HG03575 (cell line): ENCODE measurements at regions not wholly inside any gene's neighbourhood (a gene's known extent, or its start where the extent isn't known, plus 50 kb on each side); places are given as distances from the start of the nearest gene placed in this dataset.
"Not testable (repeated sequence)": the region's sequence is repeated elsewhere in the genome, so short reads cannot be mapped to it uniquely, and the experiment has no call there.

ENCODE experiments used
- ATAC-seq: cut with Tn5 transposase; IDR thresholded peaks from one replicate; pipeline ENCODE4 v1.9.1; 2021; ENCODE audit not compliant: unreplicated experiment, insufficient number of reproducible peaks, low FRiP score; ENCODE audit errors: extremely low read depth

DNA sequence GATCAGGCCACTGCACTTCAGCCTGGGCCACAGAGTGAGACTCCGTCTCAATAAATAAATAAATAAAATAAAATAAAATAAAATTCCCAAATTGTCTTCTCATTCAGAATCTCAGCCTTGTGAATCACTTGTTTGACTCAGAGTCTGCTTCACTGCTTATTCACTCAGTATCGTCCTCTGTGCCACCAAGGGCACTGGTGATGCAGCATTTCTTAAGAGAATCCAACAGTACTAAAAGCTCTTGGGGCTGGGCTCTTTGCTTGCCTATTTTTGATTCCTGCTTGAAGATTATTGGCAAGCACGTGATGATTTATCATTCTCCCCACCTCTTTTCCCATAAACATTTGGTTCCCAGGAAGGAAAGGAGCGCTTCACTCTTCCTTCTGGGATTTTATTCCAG is 54.8 kb upstream of the HMGB1 start:
- ATAC-seq: no peak

DNA sequence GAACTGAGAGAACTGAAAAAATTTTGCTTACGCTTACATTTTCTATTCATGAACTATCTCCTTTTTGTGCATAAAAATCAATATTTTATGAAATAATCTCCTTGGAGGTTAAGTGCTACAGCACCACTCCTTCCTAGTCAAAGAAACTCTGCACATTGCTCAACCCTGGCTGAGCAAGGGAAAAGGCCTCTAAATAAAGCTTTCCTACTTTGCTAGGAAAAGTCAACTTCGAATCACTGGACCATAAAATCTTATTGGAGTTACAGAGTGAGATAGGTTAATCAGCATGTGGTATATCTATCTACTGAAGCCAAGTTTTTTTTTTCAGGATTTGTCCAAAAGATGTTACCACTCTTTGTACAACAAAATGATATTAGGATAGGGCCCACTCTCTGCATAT is 57.5 kb upstream of the HMGB1 start:
- ATAC-seq: no peak

DNA sequence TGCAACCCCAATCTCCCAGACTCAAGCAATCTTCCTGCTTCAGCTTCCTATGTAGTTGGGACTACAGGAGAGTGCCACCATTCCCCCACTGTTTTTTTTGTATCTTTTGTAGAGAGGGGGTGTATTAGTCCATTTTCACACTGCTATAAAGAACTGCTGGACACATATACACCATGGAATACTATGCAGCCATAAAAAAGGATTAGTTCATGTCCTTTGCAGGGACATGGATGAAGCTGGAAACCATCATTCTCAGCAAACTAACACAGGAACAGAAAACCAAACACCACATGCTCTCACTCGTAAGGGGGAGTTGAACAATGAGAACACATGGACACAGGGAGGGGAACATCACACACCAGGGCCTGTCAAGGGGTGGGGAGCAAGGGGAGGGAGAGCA is 58.1 kb upstream of the HMGB1 start:
- not testable (repeated sequence) for ATAC-seq

DNA sequence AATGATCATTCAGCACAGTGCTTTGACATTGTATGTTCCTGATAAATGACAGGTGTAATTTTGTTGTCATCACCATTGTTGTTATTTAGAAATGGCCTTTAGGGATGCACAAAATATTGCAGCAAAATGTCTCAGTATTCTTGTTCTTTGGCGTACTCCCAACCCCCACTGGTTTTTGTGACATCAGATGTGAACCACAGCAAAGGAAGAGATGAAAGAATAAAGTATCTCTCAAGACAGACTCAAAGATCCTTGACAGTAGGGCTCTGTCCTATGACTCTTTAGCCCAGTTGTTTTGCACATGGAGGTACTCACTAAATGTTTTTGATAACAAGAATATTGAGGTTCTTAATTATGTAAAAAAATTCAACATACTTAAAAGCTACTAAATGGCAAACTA is 59.5 kb upstream of the HMGB1 start:
- ATAC-seq: not testable (repeated sequence)

DNA sequence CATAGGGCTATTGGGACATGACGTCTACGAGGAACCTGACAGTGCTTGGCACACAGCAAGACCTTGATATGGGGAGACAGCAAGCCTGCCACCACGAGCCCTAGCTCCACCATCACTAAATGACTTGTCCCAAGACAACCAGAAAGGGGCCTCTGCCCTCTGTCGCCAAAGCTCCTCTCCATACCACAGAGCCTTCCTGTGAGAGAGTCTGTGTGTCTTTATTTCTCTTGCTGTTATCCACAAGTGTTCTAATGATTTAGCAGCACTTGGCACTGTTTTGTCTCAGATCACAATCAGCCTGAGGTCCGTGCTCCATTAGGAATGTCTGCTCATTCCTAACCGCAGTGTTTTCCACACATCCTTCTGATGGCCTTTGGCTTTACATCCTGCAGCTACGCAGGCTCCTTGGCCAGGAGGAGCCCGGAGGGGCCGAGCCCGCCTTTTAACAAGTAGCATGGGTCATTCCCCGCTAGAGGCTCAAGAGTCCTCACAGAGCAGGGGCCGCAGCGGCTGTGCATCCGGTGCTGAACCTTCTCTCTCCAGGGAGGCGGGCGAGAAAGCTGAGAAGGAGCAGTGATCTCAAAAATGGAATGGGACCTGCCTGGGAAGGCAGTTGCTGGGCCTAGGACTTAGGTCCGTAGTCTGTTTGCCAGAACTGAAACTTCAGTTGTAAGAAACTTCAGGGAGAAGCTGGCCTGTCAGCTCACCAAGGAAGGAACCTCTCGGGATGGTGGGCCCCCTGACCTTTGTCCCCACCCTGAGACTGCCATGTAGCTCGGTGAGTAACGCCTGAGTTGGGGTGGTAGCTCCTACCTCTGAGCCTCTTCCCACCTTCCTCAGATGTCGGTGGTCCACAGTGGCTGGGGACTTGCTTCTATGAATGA is 61.1 kb upstream of the HMGB1 start:
- no peak for ATAC-seq

DNA sequence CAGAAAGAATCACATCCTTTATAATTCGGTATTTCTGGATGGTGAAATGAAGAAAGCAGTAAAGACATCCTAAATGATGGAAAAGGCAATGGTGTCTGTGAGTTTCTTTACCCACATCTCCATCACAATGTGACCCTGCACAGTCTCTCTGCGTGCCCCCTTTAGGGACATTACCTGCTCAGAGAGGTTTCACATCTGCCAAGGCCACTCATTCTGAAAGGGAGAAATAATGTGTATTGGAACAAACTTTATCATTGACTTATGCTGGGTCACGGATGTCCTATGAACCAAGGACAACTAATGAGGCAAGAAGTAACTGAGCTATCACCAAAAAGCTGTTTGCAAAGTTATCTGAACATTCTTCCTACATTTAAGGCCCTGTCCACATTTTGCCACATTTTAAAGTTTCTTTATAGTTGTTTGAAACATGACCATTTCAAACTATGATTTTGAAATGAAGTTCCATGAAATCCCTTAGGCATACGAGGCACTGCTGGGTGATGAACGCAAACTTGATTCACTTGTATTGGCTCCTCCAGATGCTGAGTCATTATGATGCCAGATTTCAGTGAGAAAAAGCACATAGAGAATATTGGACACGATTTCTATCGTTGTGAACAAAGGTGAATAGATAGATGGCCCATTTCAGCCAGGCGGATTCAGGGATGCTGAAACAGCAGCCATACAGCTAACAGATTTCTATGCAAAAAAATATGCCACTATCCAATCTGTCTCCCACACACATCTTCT is 63.5 kb upstream of the HMGB1 start:
- peak; percentile 90 for ATAC-seq

DNA sequence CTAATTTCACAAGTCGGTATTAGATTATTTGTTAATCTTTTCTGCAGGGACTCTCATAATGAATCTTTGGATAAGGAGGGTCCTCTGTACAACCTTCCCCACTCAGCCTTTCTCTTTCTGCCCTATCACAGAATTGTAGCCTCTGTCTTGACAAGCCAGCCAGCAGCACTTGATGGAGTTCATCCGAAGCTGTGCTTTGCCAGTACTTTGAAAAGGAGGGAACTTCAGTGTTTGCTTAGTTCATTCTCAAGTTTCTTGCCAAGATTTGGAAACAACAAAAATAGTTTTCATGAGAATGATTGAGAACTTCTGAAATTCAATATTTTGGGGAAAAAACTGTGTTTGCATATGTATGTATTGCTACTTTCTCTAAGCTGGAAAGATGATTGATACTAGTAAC is 69.3 kb upstream of the HMGB1 start:
- no peak for ATAC-seq

DNA sequence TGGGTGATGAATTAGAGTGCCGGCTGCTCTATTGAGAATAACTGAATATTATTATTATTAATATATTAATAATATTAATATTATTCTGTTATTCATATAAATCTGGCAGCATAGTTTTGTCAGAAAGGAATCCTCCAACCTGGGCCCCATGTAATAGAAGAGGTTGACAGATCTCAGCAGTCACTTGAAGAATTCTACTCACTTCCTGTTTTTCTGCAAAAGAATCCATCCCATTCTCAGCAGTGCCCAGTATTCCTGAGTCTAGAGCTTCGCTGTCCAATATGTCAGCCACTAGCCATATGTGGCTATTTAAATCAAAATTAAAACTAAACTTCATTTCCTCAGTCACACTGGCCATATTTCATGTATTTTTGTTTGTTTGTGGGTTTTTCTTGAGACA is 72.4 kb upstream of the USPL1 start:
- ATAC-seq: no peak

DNA sequence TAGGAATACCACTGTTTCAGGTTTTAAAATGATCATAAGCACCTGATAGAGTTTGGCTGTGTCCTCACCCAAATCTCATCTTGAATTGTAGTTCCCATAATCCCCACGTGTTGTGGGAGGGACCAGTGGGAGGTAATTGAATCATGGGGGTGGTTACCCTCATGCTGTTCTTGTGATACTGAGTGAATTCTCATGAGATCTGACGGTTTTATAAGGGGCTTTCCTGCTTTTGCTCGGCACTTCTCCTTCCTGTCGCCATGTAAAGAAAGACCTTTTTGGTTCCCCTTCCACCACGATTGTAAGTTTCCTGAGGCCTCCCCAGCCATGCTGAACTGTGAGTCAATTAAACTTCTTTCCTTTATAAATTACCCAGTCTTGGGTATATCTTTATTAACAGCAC is 69.7 kb upstream of the USPL1 start:
- ATAC-seq: not testable (repeated sequence)

DNA sequence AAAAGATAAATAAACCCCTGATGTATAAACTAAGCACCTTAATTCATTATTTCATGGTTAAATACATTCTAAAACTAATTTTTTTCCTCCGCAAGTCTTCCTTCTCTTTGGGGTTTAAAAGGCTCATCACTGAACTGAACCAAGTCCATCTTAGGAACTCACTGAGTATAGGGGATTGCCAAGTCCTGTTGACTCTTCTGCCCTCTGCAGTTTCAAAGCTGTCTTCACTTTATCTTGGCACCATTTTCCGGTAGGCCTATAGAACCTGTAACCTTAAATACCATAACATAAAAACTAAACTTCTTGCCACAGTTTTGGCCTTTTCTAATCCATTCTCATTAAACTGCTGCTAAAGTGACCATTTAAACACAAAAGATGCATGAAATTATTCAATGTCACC is 66.5 kb upstream of the USPL1 start:
- ATAC-seq: no peak

DNA sequence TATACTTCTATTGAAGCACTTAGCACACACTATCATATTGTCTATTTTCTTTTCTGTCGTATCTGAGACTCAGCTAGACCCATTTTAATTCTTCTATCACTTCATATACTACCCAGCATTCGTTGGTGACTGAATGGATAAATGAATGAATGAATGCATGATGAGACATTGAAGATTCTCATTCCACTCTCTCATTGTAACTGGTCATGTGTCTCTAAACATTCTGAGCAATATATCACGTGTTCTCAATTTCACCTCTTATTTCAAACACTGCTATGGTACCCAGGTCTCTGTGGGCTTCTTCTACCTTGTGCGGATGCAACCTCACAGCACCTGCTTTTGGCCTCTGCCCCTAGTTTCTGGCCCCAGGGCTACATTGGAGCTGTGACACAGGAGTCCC is 65.2 kb upstream of the USPL1 start:
- no peak for ATAC-seq

DNA sequence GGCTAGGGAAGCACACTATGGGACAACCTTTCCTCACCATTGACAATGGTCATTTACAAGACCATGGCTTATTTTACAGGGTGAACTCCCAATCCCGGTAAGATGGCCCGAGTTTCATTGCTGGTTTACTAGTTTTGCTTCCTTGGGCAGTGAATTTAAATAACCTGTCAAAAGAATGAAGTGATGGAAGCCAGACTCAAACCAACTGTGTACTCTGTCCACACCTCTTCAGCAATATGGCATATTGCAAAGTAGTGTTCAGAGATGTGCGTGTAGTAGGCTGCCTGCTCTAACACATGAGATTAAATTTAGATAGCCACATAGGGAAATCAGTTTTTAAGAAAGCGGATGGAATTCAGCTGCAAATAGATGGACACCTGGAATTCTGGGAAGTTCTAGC is 58.4 kb upstream of the USPL1 start:
- ATAC-seq: no peak

DNA sequence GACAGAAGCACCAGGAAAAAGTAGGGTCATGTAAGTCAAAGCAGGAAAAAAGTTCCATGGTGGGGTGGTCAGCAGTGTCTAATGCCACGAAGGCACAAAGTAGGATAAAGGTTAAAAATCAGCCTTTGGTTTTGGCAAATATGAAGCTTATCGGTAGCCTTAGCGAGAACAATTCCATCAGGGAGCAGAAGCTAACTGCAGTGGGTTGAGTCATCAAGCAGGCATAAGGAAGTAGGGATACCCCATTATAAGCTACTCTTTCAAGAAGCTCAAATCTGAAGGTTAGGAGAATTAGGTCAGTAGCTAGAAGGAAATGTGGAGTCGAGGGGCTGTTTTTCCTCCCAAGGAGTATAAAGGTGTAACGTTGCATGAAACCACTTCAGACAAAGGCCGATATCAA is 57.5 kb upstream of the USPL1 start:
- ATAC-seq: no peak

DNA sequence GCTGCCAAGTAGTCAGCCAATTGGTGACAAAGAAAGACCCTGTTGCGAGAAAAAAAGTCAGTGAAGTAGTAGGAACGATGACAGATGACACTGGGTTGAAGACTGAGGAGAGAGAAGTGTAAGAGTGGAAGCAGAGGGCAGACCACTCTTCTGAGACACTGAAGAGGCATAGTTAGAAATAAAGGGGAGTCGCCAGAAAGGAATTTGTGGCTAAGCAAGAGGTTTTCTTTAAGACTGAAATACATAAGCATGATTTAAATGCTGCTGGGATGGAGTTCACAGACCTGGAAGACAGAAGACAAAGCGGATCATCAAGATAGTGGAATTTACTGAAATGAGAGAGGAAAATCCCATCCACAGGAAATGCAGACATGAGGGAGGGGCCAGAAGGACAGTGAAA is 56.2 kb upstream of the USPL1 start:
- ATAC-seq: no peak

DNA sequence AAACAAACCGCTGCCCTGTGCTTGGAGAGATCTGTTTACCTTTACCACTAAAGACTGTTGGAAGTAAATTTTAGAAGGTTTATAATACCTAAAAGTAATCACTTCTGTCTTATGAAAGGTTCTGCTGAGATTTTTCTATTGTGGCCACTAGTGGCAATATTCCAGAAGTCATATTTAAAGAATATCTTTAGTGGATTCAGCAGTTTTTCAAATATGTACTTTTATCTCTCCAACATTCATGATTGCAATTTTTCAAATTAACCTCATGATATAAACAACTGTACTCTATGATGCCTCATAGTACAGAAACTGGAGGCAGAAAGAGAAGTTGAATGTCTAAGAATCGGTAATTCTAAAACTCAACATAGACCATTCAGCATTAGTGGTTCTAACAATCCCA is 53.2 kb upstream of the USPL1 start:
- no peak for ATAC-seq

DNA sequence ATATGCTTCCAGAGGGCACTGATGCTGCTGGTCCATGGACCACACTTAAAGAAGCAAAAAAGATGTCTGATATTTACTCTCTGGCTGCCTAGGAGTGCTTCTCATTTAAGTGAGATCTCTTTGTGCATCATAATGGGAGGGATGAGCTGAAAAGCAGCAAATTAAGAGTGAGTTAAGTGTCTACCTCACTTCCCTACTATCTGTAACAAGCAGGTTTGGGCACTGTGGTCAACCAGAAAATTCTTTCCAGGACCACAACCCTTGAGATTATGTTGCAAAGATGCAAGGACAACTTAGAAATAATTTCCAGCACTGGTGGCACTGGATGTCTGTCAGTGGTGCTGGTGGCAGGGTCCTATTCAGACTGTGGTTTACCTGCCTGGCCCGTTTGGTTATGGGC is 52.1 kb upstream of the USPL1 start:
- ATAC-seq: no peak

DNA sequence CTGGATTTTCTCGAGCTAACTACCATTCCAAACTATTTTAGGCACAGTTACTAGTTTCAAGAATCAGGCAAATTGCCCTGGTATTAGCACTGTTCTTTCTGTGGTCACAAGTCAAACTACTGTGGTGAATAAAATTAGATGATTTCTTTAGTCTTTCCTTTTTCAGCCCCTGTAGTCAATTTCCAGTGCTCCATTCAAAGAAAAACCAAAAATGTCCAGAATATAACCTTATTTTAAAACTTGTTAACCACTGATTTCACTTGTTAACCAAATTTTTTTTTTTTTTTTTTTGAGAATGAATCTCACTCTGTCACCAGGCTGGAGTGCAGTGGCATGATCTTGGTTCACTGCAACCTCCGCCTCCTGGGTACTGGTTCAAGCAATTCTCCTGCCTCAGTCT is 50.6 kb upstream of the USPL1 start:
- no peak for ATAC-seq
